Hippocampal formation (tissue), 2 donors: ENCODE measurements at regions not wholly inside any gene's neighbourhood (a gene's known extent, or its start where the extent isn't known, plus 50 kb on each side); places are given as distances from the start of the nearest gene placed in this dataset.

Experiments used
- DNase-seq, 2 donors: peaks; one replicate each; lab custom pipeline; 2025; lab: John Stamatoyannopoulos, UW

DNA sequence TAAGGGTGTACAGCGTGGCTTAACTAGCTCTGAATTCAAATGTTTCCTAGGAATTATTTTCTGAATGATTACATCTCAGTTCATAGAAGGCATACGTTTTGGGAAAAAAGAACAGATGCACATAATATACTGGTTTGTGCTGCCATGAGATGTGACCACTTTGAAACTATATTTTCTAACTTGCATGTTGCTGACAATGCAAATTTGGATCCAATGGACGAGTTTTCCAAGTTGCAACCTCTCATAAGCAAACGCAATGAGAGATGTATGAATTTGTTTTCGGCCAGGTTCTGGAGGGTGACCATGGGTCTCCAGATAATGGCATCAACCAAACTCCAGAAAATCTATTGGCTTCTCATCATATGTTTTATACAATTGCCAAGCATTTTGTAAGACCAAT is 1445.4 kb downstream of the AACS start:
- DNase-seq, result no peak

DNA sequence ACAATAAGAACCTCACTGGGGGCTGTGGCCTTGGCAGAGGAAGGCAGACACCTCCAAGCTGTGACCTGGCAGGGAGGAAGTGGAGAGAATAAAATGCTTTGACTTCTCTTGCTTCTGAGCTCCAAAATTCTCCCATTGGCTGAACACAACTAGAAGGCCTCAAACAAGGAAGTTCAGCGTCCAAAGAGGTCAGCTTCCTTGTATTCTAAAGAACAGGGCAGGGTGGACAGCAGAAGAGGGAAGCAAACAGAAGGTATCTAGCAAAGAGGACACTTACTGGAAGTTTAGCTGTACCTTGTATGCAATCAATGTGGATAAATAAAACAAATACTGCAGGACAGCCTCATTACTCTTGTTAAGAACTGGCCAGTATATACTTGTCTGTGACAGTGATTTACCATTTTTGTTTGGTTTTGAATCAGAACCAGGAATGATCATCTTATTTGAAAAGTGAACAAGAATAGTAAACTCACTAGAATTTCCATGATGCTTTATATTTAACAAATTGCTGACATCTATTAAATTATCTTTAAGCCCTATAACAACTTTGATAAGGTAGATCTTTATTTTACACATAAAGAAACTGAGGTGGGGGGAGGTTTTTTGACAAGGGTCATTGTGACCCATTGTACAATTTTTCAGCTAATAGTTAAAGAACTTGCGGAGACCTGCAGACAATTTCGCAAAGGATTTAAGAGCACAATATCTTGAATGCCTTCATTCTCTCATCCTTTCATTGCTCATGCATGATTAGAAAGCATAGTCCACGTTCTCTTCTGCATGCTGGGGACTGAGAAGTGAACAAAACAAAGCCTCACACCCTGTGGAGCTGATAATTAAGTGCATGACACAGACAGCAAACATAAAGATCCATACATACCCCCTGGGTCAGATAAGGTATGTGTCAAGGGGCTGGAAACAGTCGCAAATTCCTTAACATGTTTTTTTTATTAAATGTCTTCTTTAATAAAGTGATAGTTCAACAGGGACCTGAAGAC is 1448.0 kb downstream of the AACS start:
- DNase-seq, result no peak

DNA sequence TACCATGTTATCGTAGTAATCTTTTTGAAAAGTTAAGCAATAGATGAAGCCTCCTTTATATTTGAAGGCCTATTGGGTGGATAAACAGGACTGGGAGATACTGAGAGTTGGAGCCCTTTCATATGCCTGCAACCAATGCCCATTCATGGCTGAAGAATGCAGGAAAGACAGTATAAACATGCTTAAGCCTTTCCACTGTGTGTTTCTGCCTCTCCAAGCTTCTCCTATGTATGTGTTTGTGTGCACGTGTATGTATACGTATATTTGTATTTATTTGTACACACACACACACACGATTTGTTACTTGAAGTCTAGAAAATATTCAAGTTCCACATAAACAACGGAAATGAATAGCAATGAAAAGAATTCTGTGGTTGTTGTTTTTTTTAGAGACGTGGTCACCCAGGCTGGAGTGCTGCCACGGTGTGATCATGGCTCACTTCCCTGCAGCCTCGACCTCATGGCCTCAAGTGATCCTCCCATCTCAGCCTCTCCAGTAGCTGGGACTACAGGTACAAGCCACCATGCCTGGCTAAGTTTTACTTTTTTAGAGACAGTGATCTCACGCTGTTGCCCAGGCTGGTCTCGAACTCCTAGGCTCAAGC is 1453.5 kb downstream of the AACS start:
- DNase-seq, result no peak

DNA sequence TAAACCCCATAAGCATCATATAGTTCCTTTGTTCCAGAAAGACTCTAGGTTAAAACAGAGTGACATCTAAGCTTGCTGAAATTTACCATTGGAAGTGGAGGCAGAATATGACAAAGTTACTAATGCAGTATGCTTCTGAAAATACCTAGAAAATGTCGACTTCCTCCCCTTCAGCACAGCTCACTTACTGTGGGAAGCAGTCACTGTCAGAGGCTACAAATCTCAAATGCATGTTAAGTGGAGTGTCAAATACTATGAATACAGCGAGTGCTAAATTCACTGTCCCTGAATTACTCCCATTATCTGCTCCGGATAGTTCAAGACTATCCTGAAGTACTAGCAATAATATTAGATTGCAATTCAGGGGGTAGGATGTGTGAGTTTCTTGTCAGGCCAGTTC is 1454.6 kb downstream of the AACS start:
- no peak for DNase-seq

DNA sequence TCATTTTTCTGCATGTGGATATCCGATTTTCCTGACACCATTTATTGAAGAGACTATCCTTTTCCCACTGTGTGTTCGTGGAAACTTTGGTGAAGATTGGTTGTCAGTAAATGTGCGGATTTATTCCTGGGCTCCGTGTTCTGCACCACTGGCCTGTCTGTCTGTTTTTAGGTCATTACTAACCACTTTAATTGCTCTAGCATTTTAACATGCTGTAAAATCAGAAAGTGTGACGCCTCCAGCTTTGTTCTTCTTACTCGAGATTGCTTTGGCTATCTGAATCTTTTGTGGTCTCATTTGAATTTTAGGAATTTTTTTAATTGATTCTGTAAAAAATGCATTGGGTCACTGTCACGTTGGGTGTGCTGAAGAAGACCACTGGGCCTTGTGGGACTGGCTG is 1458.7 kb downstream of the AACS start:
- DNase-seq, result no peak

DNA sequence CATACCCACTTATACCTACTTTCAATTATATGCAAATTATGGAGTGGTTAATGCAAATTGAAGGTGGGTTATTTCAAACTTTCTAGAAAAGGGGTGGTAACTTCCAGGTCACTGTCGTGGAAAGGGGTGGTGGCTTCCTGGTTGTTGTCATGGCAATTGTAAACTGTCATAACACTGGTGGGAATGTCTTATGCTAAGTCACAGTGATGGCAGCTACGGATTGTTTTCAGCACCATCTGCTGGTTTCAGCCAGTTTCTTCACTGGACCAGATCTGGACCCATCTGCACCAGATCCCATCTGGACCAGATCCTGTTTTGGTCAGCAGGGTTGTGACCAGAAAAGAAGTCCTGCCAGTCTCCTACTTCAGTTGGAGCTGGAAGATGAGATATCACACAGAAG is 1469.3 kb downstream of the AACS start:
- no peak for DNase-seq

DNA sequence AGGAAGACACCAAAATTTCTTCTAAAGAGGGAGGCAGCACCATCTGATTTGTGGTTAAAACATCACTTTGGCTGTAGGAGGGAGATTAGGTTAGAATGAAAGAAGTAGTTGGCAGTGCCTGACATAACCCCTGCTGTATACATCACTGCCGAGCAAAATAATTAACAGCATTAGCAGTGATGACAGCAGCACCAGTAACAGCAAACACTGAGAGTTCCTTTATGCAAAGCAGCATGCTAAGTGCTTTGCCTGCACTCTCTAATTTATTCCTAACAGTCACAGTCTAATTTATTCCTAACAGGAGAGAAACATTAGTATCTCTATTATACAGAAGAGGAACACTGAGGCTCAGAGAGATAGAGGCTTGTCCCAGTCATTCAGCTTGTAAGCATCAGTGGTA is 1469.7 kb downstream of the AACS start:
- DNase-seq, result no peak

DNA sequence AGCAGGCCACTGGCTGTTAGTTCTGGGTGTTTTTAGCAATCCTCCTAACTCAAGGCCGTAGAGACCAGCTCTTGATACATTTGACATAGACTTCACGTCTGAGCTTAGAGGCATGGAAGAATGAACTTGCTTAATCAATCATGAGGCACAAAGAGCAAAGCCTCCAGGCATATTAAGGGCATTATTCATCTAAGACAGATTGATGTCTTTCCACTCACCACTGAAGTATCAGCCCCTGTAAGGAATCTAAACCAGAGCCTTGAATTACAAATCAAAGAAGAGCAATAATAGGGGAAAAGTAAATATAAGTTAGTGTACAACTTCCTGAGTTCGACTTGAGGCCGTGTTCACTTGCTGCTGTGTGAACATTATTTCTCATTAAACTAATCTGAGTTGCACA is 1470.7 kb downstream of the AACS start:
- DNase-seq, result no peak

DNA sequence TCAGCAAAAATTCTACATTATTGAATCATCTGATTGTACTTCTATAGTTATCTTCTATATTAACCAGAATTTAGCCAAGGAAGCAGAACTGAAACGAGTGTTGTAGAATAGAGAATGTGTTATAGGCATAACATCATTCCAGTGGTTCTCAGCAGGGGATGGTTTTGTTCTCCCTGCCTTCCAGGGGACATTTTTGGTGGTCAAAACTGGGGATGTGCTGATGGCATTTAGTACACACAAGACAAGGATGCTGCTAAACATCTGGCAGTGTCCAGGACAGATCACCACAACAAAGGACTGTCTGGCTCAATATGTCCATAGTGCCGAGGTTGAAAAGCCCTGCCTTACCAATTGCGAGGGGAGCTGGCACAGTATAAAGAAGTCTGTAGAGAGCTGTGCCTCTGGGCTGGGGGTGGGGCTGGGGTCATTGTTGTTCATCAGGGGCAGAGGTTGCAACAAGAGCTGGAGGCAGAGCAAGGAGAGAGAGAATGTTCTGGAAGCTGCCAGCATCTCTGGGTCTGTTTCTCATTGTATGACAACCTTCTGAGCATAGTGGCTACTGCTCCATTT is 1472.8 kb downstream of the AACS start:
- DNase-seq, result no peak

DNA sequence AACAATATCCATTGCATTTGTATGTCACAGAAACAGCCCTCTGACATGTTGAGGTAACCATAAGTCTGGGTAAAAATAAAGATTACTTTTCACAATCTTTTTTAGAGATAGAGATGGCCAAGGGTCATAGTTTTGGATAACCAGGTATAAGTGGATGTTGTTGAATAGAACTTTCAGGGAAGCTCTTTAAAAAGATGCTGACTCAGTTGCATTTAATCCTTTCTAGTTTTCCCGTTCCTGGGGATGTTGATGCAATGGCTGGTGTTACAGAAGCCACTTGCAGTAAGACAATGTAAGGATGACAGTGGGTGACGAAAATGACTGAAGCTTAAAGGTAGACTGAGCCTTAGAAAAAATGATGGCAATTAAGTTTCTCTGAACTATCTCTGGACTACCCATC is 1473.7 kb downstream of the AACS start:
- DNase-seq, result no peak

DNA sequence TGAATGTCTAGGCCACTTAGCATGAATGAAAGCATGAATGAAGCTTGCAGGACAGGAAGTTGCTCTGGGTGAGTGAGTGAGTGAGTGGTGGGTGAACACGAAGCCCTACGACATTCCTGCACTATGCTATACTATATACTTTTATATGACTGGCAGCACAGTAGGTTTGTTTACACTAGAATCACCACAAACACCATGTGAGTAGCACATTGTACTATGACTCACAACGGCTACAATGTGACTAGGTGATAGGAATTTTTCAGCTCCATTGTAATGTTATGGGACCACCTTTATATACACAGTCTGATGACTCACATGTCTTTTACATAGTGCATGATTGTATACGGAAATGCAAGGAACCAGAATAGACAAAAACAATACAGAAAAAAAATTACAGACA is 1480.2 kb downstream of the AACS start:
- DNase-seq, result no peak

DNA sequence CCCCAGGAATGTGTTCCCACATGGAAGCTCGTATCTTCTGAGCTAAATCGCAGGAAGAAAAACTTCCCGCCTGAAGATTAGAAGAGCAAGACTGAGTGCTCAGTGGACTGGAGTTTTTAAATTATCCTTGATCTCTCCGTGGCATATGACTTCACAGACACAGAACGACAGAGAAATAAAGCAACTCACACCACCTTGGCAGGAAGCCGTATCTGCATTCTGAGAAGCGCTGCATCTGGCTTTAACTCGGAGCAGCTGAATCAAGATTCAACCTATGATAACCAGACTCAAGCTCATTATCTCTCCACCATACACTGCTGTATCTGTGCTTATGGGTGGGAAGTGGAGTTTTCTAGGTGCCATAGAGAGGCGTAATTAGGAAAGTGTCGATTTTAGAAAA is 1482.7 kb downstream of the AACS start:
- no peak for DNase-seq

DNA sequence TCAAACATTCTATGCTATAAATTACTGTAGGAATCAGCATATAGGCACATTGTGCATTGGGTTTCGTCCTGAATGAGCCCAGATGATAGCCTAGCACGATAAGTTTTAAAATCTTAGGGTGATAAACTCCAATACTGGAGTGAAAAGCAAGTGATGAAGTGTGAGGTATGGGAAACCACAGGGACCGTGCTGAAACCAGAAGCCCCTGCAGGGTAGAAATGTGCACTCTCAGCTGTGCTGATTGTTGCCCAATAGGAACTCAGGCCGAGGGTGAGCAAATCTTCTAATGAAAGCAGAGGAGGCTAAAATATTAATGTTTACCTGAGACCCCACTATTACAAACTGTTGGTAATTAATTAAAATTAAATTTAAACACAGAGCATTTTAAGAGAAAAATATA is 1486.6 kb downstream of the AACS start:
- no peak for DNase-seq

DNA sequence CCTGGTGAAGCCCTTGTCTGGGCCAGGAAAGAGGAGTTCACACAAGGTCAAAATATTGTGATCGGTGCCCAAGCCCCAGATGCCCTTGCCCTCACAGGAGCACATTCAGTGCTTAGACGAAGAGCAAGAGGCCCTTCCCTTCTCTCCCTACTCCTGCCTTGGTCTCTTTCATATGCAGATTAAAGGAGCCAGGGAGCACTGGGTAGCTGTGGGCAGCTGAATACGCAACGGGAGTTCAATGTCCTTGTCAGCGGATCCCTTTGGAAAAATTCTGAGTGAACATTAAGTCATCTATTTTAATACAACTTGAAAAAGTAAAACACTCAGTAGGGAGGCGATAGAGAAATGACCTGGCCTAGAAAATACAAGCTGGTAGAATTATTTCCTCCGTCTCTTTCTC is 1489.4 kb downstream of the AACS start:
- no peak for DNase-seq

DNA sequence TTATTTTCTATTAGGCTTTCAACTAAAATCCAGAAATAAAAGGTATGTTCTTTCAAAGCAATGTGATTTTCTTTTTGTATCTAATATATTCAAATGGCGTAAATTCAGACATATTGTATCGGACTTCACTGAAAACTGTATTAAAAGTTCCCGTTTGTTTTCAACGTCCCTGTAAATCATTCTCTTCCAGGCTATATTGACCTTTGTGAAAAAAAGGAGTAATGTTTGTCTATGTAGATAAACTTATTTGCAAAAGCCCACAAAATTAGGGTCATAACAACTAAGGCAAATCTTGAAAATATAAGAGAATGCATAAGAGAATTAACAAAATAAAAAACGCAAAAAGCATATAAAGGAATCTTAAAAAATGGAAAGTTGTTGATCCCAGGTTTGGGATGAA is 1492.4 kb downstream of the AACS start:
- DNase-seq, result no peak

DNA sequence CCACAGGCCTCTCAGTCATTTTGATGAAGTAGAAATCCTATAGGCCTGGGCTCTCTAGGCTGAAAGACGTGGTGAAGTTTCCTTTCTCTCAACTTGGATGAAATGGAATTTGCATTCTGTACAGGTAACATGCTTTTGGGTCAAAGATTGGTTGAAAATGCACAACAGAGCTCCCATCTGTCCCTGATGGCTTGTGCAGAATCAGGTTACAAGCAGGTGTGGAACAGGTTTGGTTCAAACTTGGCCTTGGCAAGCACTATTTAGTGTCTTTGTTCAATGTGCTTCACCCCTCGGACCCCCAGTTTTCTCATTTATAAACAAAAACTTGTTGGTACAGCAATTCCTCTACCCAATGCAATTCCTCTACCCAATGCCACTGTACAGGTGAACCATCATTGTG is 1493.0 kb downstream of the AACS start:
- no peak for DNase-seq

DNA sequence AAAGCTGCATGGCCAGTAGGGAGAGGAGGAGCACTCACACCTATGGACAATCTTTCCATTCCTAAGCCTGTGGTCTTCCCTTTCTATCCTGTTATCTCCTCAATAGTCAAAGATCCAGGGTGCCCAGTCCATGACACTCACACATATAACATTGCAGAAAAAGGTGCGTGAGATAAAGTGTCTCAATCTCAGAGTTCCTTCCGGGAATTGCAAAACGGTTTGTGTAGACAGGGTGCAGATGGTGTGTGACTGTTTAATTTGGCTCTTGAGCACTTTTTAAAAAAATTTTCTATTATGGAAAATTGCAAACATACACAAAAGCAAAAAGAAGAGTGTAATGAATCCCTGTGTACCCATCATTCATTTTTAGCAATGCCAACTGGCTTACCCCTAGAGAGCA is 1493.6 kb downstream of the AACS start:
- no peak for DNase-seq

DNA sequence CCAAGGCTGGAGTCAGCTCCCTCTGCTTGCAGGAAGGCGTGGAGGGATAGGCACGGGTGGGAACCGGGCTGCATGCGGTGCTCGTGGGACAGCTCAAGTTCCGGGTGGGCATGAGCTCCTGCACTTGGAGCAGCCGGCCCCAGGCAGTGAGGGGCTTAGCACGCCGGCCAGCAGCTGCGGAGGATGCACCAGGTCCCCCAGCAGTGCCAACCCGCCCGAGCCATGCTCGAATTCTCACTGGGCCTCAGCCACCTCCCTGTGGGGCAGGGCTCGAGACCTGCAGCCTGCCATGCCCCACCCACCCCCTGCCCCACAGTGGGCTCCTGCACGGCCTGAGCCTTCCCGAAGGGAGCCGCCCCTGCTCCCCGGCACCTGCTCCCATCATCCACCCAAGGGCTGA is 1501.8 kb downstream of the AACS start:
- DNase-seq, result no peak

DNA sequence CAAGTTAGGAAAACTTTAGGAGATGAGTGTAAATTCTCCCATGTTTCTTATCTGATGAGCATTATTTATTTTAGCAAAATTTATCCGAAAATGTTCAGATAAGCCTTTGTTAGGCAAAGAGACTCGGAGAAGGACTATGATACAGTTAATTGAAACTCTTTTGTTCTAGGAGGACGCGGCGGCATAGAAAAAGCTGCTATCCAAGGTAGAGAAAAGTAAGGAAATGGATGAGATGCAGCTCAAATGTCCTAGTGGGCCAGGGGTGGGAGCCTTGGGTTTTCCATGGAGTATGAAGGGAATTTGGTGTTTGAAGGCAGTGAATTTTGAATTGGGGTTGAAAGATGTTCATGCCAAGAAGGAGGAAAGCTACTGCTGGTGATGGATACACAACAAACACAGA is 1504.5 kb downstream of the AACS start:
- no peak for DNase-seq

DNA sequence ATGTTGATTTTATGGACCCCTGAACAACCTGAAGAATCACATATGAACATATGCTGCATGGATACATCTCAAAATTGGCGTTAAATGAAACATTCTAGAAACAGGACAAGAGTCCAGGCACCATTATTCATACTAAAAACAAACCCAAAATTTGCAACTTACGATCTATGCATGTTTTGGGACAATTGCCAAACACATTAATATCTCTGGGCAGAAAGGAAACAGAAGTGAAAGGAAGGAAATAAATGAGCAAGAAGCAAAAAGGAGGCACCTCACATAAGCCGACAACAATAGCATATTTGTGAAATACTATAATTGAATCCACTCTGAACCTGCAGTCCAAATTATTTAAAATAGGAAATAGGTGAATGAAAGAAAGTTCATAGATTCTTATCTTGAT is 1505.3 kb downstream of the AACS start:
- DNase-seq, result no peak

DNA sequence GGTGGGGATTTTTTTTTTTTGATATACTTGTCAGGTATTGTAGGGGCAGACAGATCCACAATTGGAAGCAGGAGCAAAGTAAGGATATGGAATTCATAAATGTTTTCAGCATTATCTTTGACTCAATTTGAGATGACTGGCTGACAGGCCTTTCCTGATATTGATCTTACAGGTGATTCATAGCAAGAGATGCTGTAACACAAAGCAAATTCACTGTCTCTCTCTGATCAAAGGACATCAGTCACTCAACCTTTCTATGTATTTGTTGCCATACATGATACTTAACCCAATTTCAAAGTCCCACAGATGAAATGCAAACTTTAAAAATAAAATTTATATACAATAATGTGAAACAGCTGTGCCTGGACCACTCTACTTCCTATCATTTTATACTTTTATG is 1506.9 kb downstream of the AACS start:
- DNase-seq, result no peak

DNA sequence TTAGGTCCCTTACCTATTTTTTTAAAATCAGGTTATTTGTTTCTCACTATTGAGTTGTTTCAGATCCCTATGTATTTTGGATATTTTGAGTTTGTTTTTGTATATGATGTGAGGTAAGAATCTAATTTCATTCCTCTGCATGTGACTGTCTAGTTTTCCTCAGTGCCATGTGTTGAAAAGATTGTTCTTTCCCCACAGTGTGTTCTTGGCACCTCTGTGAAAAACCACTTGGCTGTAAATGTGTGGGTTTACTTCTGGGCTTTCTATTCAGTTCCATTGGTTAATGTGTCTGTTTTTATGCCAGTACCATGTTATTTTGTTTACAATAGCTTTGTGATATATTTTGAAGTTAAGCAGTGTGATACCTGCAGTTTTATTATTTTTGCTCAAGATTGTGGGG is 1516.4 kb downstream of the AACS start:
- DNase-seq, result no peak

DNA sequence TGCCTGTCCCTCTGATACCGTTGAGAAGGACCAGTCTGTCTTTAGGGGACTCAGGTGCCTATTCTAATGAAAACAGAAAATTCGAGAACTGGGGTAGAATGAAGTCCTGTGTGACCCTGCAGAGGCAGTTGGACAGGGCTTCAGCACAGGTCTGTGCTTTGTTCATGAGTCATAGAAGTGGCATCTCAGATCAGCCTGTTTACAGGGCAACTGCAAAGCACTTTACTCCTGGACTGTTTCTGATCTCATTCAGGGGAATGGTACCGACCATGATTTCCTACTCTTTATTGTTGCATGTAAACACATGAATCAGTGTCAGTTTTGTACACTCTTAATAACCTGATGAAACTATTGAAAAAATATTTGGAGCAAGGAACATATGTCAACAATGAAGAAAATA is 1517.0 kb downstream of the AACS start:
- DNase-seq, result no peak
